Keratinocyte (primary cell): ENCODE measurements at regions not wholly inside any gene's neighbourhood (a gene's known extent, or its start where the extent isn't known, plus 50 kb on each side); places are given as distances from the start of the nearest gene placed in this dataset.

ENCODE experiments used
- DNase-seq: peaks from one replicate; pipeline ENCODE4 v3.0.0-alpha.2; 2011; ENCODE audit warnings: low read depth, missing footprints, low spot score
- FAIRE-seq: peaks from 2 replicates; lab custom pipeline; 2011; peaks lifted over from hg19 to GRCh38; lab: Jason Lieb, UNC
- H2AFZ ChIP-seq: 2 replicates; pipeline ENCODE4 v1.6.0; 2012; ENCODE audit warnings: low read length, control low read depth, inconsistent platforms; ENCODE audit not compliant: control insufficient read depth
- H3K27ac ChIP-seq: 2 replicates; pipeline ENCODE4 v1.5.1; 2011; ENCODE audit warnings: low read length; ENCODE audit not compliant: control insufficient read depth, insufficient read depth
- H3K27me3 ChIP-seq: 3 replicates; pipeline ENCODE4 v1.6.0; 2011; ENCODE audit warnings: low read length; ENCODE audit not compliant: control insufficient read depth, insufficient read depth; ENCODE audit errors: extremely low read depth
- H3K36me3 ChIP-seq, 2 experiments: 2 replicates in 1 of 2; 3 replicates in 1 of 2; pipeline ENCODE4 v1.5.1; 2011; ENCODE audit warnings: low read length in 2 of 2, mild to moderate bottlenecking in 1 of 2; ENCODE audit not compliant: control insufficient read depth in 2 of 2, insufficient read depth in 2 of 2; ENCODE audit errors: extremely low read depth in 1 of 2
- H3K4me1 ChIP-seq: 3 replicates; pipeline ENCODE4 v1.5.1; 2011; ENCODE audit warnings: low read length; ENCODE audit not compliant: control insufficient read depth, insufficient read depth; ENCODE audit errors: extremely low read depth
- H3K4me2 ChIP-seq: 3 replicates; pipeline ENCODE4 v1.6.0; 2011; ENCODE audit warnings: low read depth, low read length; ENCODE audit not compliant: control insufficient read depth, insufficient read depth; ENCODE audit errors: extremely low read depth
- H3K4me3 ChIP-seq, 3 experiments: fragments of 200-600 bp in 1 of 3; sonication (generic) in 1 of 3; 2 replicates in 2 of 3; 3 replicates in 1 of 3; pipeline ENCODE4 v1.5.1; 2011 to 2016; ENCODE audit warnings: low read length in 3 of 3, mild to moderate bottlenecking in 3 of 3, control low read depth in 2 of 3, inconsistent platforms in 1 of 3, low read depth in 1 of 3, mixed read lengths in 1 of 3, mixed run types in 1 of 3, moderate library complexity in 1 of 3; ENCODE audit not compliant: control insufficient read depth in 2 of 3, insufficient read depth in 2 of 3; ENCODE audit errors: extremely low read depth in 1 of 3
- H3K79me2 ChIP-seq: 2 replicates; pipeline ENCODE4 v1.6.0; 2012; ENCODE audit warnings: low read length; ENCODE audit not compliant: control insufficient read depth, insufficient read depth
- H3K9ac ChIP-seq: 3 replicates; pipeline ENCODE4 v1.6.0; 2011; ENCODE audit warnings: low read length; ENCODE audit not compliant: control insufficient read depth, insufficient read depth; ENCODE audit errors: extremely low read depth
- H3K9me1 ChIP-seq: 3 replicates; pipeline ENCODE4 v1.6.0; 2011; ENCODE audit warnings: low read length; ENCODE audit not compliant: control insufficient read depth, insufficient read depth; ENCODE audit errors: extremely low read depth
- H3K9me3 ChIP-seq: 2 replicates; pipeline ENCODE4 v1.5.1; 2012; ENCODE audit warnings: low read depth, low read length; ENCODE audit not compliant: control insufficient read depth
- H4K20me1 ChIP-seq: 3 replicates; pipeline ENCODE4 v1.6.0; 2011; ENCODE audit warnings: low read length; ENCODE audit not compliant: control insufficient read depth, insufficient read depth; ENCODE audit errors: extremely low read depth
- CTCF ChIP-seq, 3 experiments: IDR thresholded peaks in 1 of 3; conservative IDR thresholded peaks in 1 of 3; optimal IDR thresholded peaks in 1 of 3; 2 replicates in 2 of 3; 3 replicates in 1 of 3; pipeline versions ENCODE3 to v1.5.1; 2011; ENCODE audit warnings: low read length in 3 of 3, mild to moderate bottlenecking in 3 of 3, moderate library complexity in 2 of 3, control low read depth in 1 of 3, inconsistent platforms in 1 of 3; ENCODE audit not compliant: insufficient read depth in 2 of 3; ENCODE audit errors: extremely low read depth in 1 of 3
- EZH2 ChIP-seq: IDR thresholded peaks from one replicate; pipeline ENCODE4 v1.6.1; 2012; ENCODE audit warnings: inconsistent platforms, mild to moderate bottlenecking, low read length, moderate library complexity
- dilution Hi-C: fragments of 300-500 bp; cut with MboI; formaldehyde crosslinking; loops from one replicate; pipeline ENCODE4 v1.7.0; 2020; ENCODE audit warnings: low sequenced_read_pairs; ENCODE audit not compliant: extremely low pct_ligation_motif_present

- dilution Hi-C loops: no loop called here
- DNase-seq (no peak), FAIRE-seq (no peak)
- Histone ChIP-seq H3K27ac (peak overlapping the region; percentile 93), H3K4me2 (peak overlapping the region; percentile 49), H3K4me3 (no peak overlapping the region), H3K4me1 (peaks cover 25% of the 10 kb centered on the region), H3K9ac (no peak overlapping the region), H3K9me3 (no peaks in the 10 kb centered on the region), H2AFZ (no peak overlapping the region), H3K9me1 (no peaks in the 10 kb centered on the region), H3K36me3 (no peaks in the 10 kb centered on the region), H3K79me2 (no peaks in the 10 kb centered on the region), H4K20me1 (no peaks in the 10 kb centered on the region), H3K27me3 (no peaks in the 10 kb centered on the region)
- TF ChIP-seq CTCF (optimal IDR thresholded peaks at IDR 0.05 in 1 of 3, IDR thresholded peaks at IDR 0.05 in 1 of 3, conservative IDR thresholded peaks at IDR 0.05 in 1 of 3; ENCODE audit: extremely low read depth in 1 of 3, insufficient read depth in 2 of 3, low read length in 3 of 3): no peak
- TF ChIP-seq EZH2: no peak
Observed at GRCh38 chr1:148363439-148363810, 119.7 kb downstream of the PPIAL4G start.

DNA sequence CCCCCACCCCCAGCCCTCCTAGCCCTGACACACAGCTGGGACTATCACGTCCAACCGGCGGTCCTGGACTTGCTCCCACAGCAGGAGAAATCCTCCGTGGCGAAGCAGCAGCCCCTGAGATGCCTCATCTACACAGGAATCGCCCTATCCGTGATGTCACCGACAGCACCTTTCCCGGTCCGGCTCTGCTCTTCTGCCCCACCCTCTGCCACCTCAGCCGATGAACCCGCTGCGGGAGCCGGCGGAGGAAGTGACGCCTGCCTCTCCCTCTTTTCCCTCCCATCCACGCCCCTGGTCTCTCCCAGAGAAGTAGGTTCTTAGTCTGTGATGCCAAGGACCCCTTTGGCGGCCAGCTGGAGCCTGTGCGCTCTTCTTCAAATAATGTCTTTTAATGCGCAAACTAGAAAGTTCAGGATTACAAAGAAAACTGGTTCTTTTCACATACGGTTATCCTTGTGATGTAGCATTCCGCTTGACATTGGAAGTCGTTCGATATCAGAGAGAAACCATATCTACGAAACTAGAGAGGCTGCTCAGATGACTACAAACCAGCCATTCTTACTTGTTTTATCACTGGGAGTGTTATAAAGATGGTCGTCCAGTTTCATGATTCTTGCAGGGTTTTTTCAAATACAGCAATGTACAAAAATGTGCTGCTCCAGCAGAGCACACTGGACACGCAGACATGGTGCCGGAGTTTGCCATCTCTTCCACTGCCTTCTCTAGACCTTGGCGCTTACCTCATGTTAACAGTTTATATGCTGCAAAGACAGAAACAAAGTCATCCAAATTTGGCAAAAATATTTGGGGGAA lies 120.3 kb downstream of the PPIAL4G start:
- peak overlapping the region; percentile 74 for H3K9ac ChIP-seq
- peak overlapping the region; percentile 93 for H3K27ac ChIP-seq
- peak overlapping the region; percentile 49 for H3K4me2 ChIP-seq
- peak overlapping the region; percentile 27 for H2AFZ ChIP-seq
- H3K9me3 ChIP-seq: no peaks in the 10 kb centered on the region
- peak; percentile 76 for DNase-seq
- H4K20me1 ChIP-seq: no peaks in the 10 kb centered on the region
- no peak for FAIRE-seq
- no peaks in the 10 kb centered on the region for H3K79me2 ChIP-seq
- H3K4me3 ChIP-seq: no peak overlapping the region
- dilution Hi-C loops: no loop called here
- TF ChIP-seq EZH2: no peak
- H3K4me1 ChIP-seq: peaks cover 25% of the 10 kb centered on the region
- H3K36me3 ChIP-seq: no peaks in the 10 kb centered on the region
- H3K27me3 ChIP-seq: no peaks in the 10 kb centered on the region
- H3K9me1 ChIP-seq: no peaks in the 10 kb centered on the region
